Amygdala (tissue), 56 donors: ENCODE measurements at regions not wholly inside any gene's neighbourhood (a gene's known extent, or its start where the extent isn't known, plus 50 kb on each side); places are given as distances from the start of the nearest gene placed in this dataset.
"Not testable (repeated sequence)": the region's sequence is repeated elsewhere in the genome, so short reads cannot be mapped to it uniquely, and the experiment has no call there.

Experiments
- DNase-seq, 56 donors: peaks; one replicate each; lab custom pipeline; 2025; lab: John Stamatoyannopoulos, UW

- not testable (repeated sequence) for DNase-seq
These were observed 307.6 kb downstream of the SPATA31A1 start for GRCh38 chr9:39663020-39663419.

DNA sequence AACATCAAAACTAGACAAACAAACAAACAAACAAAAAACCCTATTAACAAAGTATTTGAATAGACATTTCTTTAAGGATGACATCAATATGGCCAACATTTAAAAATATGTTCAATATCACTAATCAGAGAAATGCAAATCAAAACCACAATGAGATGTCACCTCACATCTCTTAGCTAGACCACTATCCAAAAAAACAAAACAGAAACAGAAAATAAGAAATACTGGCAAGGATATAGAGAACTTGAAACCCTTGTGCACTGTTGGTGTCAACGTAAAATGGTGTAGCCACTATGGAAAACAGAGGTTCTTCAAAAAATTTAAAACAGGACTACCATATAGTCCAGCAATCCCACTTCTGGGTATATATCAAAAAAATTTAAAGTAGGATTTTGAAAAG is 308.2 kb downstream of the SPATA31A1 start:
- DNase-seq, result not testable (repeated sequence)

- DNase-seq, result not testable (repeated sequence)
These were observed 309.6 kb downstream of the SPATA31A1 start for GRCh38 chr9:39665020-39665419.

- DNase-seq, result not testable (repeated sequence)
These were observed 319.2 kb downstream of the SPATA31A1 start for GRCh38 chr9:39674437-39675210.

GRCh38 chr9:39675211-39675553 is 319.7 kb downstream of the SPATA31A1 start:
- not testable (repeated sequence) for DNase-seq

DNA sequence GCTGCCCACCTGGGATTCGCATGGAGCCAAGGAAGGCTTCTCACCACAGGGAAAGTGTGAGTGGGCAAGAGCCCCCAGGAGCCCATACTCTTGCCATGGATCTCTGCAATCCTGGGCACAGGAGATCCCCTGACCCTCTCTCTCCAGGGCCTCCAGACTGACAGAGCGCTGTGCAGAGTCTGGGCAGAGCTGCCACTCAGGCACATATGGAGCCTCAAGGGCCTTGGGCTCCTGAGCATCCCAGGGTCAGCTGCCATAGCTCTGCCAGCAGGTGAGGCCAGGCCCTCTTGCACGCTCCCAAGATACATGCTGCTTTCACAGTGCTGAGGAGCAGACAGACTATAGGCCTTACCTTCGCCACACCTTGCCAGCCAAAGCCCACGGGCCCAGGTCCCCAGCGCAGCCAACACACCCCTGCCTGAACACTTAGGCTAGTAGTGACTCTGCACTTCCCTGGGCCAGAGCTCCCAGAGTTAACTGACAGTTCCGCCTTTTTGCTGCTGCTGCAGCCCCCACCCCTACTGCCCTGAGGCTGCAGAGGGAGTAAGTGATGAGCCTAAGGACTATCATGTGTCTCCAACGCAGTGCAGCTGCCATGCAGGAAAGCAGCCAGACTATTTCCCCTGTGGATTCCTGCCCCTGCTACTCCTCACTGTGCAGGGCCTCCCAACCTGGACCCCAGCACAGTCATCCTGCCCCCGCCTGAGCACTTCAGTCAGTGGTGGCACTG is 323.2 kb downstream of the SPATA31A1 start:
- not testable (repeated sequence) for DNase-seq

DNA sequence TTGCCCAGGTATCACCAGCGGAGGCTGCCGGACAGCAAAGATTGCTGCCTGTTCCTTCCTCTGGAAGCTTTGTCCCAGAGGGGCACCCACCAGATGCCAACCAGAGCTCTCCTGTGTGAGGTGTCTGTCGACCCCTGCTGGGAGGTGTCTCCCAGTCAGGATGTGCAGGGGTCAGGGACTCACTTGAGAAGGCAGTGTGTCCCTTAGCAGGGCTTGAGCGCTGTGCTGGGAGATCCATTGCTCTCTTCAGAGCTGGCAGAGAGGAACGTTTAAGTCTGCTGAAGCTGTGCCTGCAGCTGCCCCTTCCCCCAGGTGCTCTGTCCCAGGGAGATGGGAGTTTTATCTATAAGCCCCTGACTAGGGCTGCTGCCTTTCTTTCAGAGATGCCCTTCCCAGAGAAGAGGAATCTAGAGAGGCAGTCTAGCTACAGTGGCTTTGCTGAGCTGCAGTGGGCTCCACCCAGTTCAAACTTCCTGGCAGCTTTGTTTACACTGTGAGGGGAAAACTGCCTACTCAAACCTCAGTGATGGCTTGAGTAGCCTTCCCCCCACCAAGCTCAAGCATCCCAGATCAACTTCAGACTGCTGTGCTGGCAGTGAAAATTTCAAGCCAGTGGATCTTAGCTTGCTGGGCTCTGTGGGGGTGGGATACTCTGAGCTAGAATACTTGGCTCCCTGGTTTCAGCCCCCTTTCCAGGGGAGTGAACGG is 325.4 kb downstream of the SPATA31A1 start:
- not testable (repeated sequence) for DNase-seq

GRCh38 chr9:39728862-39729261 is 373.4 kb downstream of the SPATA31A1 start:
- DNase-seq, result not testable (repeated sequence)

GRCh38 chr9:39744898-39745297 is 389.4 kb downstream of the SPATA31A1 start:
- not testable (repeated sequence) for DNase-seq

- not testable (repeated sequence) for DNase-seq
These were observed 420.1 kb downstream of the SPATA31A1 start for GRCh38 chr9:39775570-39775969.

DNA sequence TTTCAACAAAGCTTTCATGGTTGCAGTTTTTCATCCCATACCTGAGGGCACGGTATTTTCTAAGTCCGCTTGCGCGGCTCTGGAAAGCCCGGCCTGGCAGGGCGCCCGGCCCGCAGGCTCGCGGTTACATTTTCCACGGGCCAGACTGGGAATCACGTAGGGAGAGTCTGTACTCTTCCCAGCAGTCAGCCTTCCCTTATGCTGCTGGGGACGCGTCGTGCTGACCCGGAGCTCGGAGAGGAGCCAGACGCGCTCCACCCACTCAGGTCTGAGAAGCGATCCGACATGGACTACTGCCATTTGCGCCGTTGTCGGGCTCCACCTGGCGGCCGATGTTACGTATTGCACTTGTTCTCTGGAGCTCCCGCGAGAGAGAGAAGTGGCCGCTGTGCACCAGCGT is 435.9 kb downstream of the SPATA31A1 start:
- not testable (repeated sequence) for DNase-seq

DNA sequence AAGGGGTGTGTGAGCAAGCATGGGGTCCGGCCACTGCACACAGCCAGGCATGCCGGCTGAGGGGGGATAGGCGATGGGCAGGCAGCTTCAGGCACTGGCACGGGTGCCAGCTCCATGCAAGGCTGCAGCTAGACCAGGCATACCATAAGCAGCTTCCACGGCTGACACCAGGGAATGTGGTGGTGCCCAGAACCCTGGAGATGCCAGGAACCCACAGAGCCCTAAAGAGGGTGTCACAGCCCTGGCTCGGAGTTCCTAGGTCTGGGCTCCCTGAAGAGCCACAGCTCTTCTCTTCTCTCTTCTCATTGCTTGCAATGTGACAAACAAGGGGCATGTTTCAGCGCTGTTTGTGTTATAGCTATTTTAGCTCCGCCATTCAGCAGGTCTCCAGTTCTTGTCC is 442.5 kb downstream of the SPATA31A1 start:
- DNase-seq, result not testable (repeated sequence)

DNA sequence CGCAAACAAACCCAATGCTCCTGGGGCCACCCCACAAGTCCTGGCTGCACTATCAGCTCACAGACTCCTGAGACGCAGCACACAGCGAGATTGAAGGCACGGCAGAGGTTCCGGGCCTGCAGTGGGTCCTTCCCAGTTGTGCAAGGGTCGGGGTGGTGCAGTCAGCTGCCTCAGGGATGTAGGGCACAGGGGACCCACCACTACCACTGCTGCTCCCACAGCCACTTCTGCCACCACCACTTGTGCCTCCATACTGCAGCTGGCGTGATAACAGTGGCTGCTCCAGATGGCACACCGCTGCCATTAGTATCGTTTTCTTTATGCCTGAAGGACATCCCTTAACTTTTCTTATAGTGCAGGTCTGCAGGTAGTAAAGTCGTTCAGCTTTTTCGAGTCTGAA is 443.8 kb downstream of the SPATA31A1 start:
- not testable (repeated sequence) for DNase-seq

DNA sequence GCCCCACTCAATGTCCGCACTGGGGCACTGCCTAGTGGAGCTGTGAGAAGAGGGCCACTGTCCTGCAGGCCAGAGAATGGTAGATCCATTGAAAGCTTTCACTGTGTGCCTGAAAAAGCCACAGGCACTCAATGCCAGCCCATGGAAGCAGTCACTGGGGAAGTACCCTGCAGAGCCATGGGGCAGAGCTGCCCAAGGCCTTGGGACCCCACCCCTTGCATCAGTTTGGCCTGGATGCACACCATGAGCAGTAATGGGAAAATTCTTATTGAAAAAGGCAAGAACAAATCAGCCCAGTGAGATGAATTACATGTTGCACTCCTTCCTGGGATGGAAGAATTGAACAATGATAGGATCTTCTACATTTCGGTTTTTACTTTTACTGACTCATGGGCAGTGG is 447.1 kb downstream of the SPATA31A1 start:
- not testable (repeated sequence) for DNase-seq

- DNase-seq, result peak in 43 of 56 donors; percentile 6 to 84 (median 52)
These were observed 454.1 kb downstream of the SPATA31A1 start for GRCh38 chr9:39809401-39810226.

DNA sequence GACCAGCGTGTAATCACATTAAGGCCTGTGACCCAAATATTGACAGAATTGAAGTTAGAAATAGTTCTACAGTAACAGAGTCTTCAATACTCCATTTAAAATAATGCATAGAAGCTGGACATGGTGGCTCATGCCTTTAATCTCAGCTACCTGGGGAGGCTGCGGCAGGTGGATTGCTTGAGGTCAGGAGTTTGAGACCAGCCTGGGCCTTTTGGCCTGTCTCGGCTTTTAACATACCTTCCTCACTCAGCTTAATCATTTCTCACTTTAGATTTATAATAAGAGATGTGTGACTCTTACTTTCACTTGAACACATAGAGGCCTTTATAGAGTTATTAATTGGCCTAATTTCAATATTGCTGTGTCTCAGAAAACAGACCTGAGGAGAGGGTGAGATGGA is 454.9 kb downstream of the SPATA31A1 start:
- DNase-seq, result not testable (repeated sequence)

- DNase-seq, result not testable (repeated sequence)
These were observed 456.1 kb downstream of the SPATA31A1 start for GRCh38 chr9:39811615-39812014.

GRCh38 chr9:39828457-39828856 is 473.0 kb downstream of the SPATA31A1 start:
- not testable (repeated sequence) for DNase-seq
